HG03064 (cell line): ENCODE measurements at regions not wholly inside any gene's neighbourhood (a gene's known extent, or its start where the extent isn't known, plus 50 kb on each side); places are given as distances from the start of the nearest gene placed in this dataset.
A peak's percentile ranks its signal among the peaks of the same experiment; 100 is the strongest.

Source experiments
- ATAC-seq: cut with Tn5 transposase; IDR thresholded peaks from one replicate; pipeline ENCODE4 v1.9.1; 2021; ENCODE audit warnings: low read depth; ENCODE audit not compliant: unreplicated experiment

DNA sequence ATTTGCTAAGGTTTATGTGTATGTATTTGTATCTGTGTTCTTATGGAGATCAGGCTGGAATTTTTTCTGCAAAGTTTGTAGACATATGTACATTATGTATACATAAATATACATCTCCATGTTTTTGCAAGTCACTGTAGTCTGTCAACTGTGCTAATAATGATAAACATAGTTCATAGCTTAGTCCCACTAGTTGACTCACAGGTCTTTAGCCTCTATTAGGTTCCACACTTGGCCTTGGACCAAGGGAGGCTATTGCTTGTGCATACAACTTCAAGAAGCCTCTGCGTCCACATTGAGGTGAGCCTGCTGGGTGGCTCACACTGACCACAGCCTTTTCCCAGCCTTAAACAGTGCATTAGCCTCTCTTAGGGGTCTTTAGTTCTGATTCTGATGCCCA is 243.8 kb upstream of the PEX5L start:
- ATAC-seq = no peak

DNA sequence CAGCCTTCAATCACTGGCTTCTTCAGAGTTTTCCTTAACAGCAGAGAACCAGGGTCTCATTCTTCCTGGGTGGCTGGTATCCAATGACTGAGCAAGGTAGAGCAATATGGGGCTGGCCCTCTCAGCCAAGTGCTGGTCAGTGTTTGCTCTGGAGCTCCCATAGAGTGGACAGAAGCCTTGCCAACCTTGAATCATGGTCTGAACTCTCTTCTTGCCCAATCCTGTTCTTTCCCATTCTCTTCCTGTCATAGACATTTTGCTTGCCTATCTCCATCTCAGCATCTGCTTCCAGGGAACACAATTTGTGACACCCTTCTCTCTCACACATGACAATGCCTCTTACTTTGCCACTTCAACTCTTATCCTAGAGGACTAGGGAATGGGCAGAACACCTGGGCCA is 245.6 kb upstream of the PEX5L start:
- ATAC-seq = no peak

DNA sequence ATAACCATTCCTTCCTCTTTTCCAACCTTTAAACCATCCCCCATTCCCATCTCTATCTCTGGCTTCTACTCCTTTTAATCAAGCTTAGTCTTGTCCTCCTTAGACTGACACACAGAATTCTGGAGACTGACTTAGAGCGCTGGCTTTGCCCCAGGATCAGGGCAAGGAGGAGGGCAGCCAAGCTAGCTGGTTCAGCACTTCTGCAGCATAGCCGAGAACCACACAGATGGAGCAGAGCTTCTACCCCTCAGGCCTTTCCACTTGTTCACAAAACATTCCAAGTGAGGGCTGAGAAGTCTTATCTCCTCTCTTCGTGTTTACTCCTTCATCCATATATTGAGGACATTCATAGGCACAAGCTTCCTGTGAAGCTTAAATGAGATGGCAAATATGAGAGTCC is 246.5 kb upstream of the PEX5L start:
- ATAC-seq = no peak

DNA sequence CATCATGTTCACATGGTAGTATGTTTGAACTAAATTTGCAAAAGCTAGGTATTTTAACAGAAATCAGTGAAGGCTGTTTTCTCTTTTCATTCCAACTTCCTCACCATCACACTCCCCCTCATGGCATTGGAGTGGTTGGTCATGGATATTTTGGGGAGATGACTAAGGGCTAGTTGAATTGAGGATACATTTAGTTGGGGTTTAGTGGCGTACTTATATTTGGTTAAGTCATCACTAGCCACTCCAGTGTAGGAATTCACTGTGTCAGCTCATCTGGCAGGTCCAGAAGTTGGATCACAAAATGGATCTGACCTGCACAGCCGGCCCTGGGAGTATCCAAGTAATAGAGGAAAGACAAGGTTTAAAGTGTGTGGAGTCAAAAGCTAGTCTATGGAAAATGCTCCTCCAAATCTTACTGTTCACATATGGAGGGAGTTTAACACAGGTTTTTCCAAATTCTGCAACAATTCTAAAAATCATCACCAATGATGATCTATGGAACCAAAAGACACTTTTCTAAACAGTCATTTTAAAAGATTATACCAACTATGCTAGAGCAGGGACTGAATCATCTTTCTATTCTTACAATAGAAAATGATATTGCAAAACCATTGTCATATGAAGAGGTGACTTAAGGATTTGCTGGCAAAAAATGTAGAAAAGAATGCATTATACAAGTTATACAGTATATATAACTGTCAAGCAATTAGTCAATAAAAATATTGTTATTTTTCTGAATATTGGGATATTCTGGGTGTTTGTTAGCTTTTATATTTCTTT is 247.8 kb upstream of the PEX5L start:
- no peak for ATAC-seq

DNA sequence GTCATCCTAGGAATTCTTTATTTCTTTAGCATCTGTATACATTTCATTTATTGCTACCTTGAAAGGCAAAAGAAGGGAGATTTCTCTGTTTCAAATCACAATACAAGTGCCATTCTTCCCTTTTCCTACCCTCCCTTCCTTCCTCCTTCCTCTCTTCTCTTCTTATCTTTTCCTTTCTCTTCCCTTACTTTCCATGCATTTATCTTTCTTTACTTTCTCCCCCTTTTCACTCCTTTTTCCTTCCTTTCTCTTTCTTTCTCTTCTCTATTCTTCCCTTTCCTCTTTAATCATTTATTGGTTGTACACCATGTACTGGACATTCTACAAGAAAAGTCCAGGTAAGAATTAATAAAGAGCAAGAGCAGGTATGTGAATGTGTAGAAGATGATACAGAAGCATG is 251.0 kb upstream of the PEX5L start:
- no peak for ATAC-seq

DNA sequence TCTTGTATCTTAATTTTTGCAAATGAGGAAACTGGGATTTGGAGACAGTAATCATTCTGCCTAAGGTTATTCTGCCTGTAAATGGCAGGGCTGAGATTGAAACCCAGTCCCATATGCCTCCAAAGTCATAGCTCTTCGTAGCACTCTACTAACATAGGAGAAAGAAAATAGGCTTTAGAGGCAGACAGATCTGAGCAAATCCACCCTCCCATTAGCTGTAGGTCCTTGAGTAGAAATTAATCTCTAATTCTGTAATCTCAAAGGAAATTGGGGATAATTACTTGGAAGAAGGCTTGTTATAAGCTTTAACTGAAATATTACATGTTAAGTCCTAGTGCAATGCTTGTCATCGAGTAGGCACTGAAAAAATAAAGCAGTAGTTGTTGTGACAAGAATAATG is 252.1 kb upstream of the PEX5L start:
- no peak for ATAC-seq

DNA sequence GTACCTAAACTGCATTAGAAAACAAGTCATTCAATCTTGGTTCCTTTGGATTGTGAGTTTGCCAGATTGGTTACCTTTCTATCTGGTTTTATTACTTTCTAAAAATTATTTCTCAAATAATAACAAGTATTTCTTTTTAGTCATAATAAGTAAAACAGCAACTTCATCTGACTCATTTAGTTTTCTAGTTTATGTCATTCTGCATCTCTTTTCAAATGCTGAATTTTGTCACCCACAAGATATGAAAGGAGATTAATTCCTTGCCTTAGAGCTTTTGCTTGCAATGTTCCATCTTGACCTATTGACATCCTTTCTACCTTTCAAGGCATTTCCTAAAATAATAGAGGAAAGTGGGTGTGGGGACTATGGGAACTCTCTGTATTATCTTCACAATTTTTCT is 253.6 kb upstream of the PEX5L start:
- no peak for ATAC-seq

DNA sequence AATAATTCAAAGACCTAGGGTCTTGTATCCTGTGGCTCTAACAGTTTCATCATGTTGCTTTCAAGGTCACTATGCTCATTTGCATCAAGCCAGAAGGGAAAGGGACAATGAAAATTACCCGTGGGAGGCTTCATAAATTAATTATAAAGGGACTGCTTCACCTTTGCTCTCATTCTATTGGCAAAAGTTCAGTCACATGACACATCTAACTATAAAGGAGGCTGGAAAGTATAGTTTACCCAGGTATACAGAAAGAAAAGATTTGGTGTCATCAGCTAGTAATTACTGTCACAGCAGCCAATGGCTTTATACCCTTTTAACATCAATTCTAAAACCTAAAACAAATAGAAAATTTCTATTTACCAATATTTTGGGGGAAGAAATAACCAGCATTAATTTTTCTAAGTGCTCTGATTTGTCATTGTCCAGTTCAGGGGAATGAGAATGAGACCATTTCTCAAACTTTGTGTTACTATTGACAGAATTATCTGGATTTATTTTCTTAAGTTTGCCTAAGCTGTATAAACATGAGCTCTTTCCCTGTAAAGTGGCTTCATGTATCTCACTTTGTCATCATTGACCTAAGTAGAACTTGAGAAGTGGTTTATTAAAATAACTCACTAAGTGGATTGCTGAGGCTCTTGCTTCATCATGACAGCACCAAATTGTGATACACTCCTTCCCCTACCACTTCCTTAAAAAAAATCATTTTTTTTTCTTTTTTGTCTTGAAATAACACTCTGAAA is 257.7 kb upstream of the PEX5L start:
- no peak for ATAC-seq

DNA sequence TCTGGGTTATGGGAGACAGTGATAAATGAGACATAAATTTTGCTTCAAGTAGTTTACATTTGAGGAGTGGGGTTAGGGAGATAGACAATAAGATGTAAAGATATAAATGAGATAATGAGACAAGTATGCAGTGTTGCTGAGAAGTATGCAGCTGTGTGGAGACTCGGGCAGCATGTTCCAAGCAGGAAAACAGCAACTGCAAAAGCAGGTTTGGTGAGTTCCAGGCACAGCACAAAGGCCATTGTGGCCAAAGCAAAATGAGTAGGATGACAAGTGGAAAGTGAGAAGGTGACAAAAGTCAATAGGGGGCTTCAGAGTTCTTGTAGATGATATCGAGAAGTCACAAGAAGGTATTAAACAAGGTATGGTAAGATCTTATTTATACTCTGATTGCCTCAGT is 259.1 kb upstream of the PEX5L start:
- ATAC-seq = no peak

DNA sequence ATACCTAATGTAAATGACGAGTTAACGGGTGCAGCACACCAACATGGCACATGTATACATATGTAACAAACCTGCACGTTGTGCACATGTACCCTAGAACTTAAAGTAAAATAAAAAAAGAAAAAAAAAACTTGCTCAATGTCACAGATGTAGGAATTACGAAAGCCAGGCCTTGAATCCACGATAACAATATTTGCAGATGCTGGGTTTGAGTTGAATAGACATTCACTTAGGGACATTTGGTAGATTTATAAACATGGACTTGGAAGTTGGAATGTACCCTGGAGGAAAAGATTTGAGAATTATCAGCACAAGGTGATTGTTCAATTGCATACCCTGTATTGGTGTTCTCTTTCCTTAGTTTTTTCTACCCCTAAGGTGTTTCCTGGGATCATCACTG is 260.2 kb upstream of the PEX5L start:
- no peak for ATAC-seq

DNA sequence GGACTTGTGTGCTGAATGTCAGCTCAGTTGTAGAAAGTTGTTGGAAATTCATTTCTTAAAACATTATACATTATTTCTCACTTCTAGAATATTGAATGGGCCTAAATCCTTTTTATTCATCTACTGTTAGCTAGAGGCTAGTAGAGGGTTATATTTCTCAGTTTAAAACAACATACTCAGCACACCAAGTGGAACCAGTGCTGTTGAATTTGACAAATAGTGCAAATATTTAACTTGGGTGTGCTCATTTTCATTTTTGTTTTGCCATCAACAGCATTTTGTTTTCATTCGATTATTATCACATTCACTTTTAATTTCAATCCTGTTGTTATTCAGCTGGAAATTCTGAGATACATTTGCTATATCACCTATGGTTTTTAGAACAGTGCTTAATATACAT is 269.4 kb upstream of the PEX5L start:
- no peak for ATAC-seq

DNA sequence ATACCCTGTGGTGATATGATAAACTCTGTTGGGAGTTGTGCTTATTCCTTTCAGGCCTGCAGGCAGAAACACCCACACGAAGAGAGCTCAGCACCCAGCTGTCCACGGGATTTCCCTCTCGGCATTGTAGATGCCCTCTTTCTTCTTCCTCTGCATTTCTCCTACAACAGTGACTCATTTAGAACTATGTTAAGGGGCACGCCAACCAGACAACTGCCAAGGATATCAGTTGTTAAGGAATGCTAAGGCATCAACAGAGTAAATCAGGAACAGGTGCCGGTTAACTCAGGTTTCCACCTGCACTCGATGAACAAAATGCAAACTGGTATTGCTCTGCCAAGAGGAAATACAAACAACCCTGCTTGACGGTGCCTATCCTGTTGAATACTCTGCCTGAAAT is 270.0 kb upstream of the PEX5L start:
- ATAC-seq = no peak

DNA sequence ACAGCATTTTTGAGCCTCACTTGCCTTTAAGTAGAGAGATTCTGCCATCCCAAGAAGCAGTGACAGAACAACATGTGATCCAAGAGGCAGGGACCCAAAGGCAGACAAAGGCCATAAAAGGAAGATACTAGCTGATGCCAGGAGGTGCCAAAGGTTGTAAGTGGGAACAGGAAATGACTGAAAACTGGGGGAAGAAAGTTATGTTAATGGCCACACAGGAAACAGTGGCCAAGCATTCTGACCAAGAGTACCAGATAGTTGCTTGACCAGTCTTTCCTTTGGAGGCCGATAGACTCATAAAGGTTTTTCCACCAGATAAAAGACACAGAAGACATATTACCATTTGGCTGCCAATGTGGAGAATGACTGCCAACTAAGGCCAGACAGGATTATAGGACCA is 274.5 kb upstream of the PEX5L start:
- ATAC-seq = no peak

DNA sequence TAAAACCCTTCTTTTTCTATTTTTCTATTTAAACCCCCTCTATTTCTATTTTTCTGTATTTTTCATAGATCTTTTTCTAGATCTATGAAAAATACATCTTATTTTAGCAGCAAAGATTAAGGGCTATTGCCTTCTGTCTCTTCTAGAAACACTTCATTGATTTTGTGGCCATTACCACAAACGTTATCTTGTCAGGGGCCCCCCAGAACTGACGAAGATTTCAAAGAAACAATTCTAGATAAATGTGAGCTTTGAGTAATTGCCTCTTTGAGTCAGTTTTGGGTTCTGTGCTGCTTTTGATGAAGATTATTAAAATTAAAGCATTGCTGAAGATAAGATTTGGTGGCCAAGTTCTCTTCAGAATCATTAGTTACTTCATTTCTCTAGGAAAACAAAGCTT is 279.6 kb upstream of the PEX5L start:
- ATAC-seq = no peak

DNA sequence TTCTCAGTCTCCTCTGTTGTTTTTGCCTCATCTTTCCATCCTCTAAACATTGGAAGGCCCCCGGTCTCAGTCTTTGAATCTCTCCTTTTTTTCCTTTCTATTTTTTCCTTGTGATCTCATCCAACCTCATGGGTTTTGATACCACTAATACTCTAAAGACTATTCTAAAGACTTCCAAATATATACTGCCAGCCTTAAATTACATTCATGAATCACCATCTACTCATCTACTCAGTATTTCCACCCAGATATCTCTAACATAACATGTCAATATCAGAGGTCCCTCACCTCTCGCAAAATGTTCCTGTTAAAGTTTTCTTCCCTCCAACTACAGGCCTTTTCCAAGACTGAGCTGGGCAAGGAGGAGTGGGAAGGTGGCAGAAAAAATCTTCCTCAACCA is 282.5 kb upstream of the TTC14 start:
- no peak for ATAC-seq

DNA sequence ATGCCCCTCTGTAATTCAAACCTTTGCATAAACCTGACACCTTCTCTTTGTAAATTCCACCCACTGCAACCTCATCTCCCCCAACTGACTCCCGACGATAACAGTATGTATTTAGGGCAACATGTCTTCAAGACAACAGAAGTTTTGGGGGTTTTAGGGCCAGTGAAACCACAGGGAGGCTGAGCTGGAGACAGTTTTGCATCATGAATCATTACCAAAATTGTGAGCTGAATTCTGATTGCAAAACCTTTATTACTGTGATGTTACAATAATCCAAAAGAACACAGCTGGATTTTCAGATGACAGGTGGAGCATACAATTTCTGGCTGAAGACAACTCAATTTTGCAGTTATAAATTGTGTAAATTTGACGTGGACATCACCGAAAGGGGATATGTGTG is 281.3 kb upstream of the TTC14 start:
- no peak for ATAC-seq

DNA sequence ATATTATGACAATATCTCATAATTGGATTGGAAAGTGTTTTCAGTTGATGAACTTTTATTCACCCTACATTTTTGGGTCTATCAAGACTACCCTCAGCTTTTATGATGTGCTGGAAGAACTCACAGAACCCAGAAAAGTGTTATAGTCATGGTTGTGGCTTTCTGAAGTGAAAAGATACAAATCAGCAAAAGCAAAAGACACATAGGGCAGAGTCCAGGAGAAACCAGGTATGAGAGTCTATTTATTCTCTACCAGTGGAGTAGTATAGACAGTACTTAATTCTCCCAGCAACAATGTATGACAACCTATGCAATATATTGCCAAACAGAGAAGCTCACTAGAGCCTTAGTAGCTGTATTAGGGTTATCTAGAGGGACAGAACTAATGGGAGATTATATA is 280.4 kb upstream of the TTC14 start:
- ATAC-seq = no peak

DNA sequence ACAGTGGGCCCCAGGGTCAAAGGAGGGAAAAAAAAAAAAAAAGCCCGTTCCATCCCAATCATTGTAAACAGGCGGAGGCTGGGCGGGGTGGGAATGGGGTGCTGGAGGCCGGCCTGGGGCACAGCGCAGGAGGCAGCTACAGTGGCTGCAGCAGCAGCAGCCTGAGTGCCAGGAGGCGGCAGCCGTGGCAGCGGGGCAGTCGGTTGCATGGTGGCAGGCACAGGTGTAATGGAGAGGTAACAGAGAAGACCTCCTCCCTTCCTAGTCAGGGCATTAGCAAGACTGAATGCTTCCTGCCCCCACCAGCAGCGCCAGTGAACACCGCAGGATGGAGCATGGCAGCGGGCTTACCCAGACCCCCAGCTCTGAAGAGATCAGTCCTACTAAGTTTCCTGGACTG is 279.1 kb upstream of the TTC14 start:
- ATAC-seq = no peak

DNA sequence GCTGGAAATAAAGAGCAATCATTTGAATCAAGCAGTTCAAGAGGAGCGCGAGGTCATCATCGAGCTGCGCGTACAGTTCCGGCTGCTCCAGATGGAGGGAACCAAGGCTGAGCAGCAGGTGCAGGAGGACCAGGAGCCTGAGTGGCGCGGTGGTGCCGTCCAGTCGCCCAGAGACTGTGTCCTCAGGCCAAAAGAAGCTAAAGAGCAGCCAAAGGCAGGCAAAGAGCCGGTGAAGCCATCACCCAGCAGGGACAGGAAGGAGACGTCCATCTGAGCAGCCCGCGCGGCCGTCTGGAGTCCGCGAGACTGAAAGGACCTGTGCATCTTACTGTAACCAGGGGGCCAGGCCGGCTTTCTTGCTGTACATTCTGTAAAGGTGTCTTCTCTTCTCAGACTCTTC is 277.2 kb upstream of the TTC14 start:
- ATAC-seq = no peak

DNA sequence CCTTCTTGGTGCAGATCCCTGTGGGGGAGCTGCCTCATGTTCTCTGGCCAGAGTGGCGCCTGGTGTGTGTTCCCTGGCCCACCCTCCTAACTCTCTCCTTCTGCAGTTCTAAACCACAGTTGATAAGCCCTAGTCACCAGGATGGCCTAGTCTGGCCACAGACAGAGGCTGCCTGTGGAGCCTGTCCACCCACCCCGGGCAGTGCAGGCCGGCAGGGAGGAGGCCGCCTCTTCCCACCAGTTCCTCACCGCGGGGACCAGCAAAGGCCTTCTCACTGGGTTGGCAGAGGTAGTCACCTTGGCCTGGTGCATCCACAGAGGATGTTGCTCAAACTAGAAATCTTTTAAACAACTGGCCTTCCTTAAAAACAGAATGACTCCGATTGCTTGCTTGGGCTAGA is 276.4 kb upstream of the TTC14 start:
- ATAC-seq = no peak

DNA sequence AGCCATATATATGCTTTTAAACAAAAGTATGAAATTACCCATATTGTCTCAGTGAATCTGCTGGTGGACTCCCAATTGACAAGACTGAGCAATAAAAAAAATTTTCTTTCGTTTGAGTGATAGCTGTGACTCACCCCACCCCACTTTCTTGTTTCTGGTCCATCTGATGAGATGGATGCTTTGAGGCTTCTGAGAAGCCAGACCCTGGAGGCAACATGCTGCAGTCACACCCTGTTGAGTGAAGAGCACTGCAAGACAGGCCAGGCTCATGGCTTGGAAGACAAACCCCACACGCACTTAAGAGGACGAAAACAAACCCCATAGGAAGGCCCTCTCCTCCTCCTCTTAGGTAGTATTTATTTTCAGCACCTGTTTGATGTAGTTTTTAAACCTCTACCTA is 276.0 kb upstream of the TTC14 start:
- ATAC-seq = no peak

DNA sequence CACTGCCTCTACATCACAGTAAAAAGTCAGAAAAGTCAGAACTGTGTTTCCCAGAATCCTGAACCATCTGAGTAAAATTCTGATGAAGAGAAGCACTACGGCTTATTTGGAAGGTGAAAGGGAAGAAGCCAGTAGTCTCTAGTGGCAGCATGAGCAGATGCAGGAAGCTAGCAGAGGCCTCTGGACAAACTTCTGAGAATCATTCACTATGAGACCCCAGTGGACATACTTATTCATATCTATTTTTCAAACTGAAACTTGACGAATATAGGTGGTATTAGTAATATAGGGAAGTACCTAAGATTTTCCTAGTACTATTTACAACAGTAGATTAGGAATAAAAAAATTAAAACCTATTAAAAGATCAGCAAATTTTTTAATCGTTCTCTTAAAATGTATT is 272.8 kb upstream of the TTC14 start:
- ATAC-seq = peak; percentile 65
